ENCODE measurements at regions not wholly inside any gene's neighbourhood (a gene's known extent, or its start where the extent isn't known, plus 50 kb on each side); places are given as distances from the start of the nearest gene placed in this dataset.
"Not testable (repeated sequence)": the region's sequence is repeated elsewhere in the genome, so short reads cannot be mapped to it uniquely, and the experiment has no call there.

- H3K36me3 Mint-ChIP-seq (ENCODE audit: insufficient read depth, unreplicated experiment) = no peaks in the 10 kb centered on the region
- H3K27ac Mint-ChIP-seq (ENCODE audit: unreplicated experiment) = no peak overlapping the region
- intact Hi-C loops (cut with micrococcal nuclease; ENCODE audit: unreplicated experiment) = no loop called here
- no peaks in the 10 kb centered on the region for H3K27me3 Mint-ChIP-seq (ENCODE audit: unreplicated experiment)
- H3K4me1 Mint-ChIP-seq (ENCODE audit: low read depth, unreplicated experiment) = peaks cover 7% of the 10 kb centered on the region
- no peak overlapping the region for H3K4me3 Mint-ChIP-seq (ENCODE audit: low read depth, unreplicated experiment)
- TF ChIP-seq, protein P1, sequence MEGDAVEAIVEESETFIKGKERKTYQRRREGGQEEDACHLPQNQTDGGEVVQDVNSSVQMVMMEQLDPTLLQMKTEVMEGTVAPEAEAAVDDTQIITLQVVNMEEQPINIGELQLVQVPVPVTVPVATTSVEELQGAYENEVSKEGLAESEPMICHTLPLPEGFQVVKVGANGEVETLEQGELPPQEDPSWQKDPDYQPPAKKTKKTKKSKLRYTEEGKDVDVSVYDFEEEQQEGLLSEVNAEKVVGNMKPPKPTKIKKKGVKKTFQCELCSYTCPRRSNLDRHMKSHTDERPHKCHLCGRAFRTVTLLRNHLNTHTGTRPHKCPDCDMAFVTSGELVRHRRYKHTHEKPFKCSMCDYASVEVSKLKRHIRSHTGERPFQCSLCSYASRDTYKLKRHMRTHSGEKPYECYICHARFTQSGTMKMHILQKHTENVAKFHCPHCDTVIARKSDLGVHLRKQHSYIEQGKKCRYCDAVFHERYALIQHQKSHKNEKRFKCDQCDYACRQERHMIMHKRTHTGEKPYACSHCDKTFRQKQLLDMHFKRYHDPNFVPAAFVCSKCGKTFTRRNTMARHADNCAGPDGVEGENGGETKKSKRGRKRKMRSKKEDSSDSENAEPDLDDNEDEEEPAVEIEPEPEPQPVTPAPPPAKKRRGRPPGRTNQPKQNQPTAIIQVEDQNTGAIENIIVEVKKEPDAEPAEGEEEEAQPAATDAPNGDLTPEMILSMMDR (IDR thresholded peaks at IDR 0.05; ENCODE audit: unreplicated experiment) = no peak
- no peak for DNase-seq
- CTCF ChIA-PET = interaction anchor here (0.7 kb wide), 1 partner anchor 28 kb away, joined by 4 read pairs; no protein-coding TSS in a partner anchor
- no TSS peak for BruUV-seq (replicated peaks)
- no peaks in the 10 kb centered on the region for H3K9me3 Mint-ChIP-seq (ENCODE audit: low read depth, unreplicated experiment)
Measured at GRCh38 chr3:174362556-174362955, 496.6 kb upstream of the NAALADL2 start.

DNA sequence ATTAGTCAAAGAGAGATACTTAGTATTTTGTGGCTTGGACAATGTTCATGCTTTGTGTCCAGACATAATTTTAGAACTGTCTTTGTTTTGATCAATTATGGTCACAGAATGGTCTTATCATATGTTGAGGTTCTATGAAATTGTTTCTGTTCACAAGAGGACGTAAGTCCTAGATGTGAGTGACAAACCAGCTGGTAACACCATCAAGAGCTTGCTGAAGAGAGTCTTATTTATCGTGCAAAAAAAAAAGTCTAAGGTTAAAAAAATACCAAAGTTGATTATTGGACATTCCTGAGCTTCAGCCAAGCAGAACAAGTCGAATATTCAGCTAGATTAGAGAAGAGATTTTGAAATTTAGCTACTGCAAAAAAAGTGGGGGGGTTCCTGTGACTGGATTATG is 495.9 kb upstream of the NAALADL2 start:
- Mint-ChIP-seq H3K4me1 (ENCODE audit: low read depth, unreplicated experiment) (peaks cover 7% of the 10 kb centered on the region), H3K9me3 (ENCODE audit: low read depth, unreplicated experiment) (no peaks in the 10 kb centered on the region), H3K27me3 (ENCODE audit: unreplicated experiment) (no peaks in the 10 kb centered on the region), H3K27ac (ENCODE audit: unreplicated experiment) (no peak overlapping the region), H3K4me3 (ENCODE audit: low read depth, unreplicated experiment) (no peak overlapping the region), H3K36me3 (ENCODE audit: insufficient read depth, unreplicated experiment) (no peaks in the 10 kb centered on the region)
- BruUV-seq (replicated peaks) = no TSS peak
- CTCF ChIA-PET = interaction anchor here (0.7 to 0.8 kb wide), 2 partner anchors 89 to 494 kb away, joined by 3 to 4 read pairs; no protein-coding TSS in a partner anchor
- DNase-seq = no peak
- TF ChIP-seq, protein P1 (IDR thresholded peaks at IDR 0.05; ENCODE audit: unreplicated experiment) = no peak
- intact Hi-C loops (cut with micrococcal nuclease; ENCODE audit: unreplicated experiment) = no loop called here

GRCh38 chr3:174365796-174366195 is 493.3 kb upstream of the NAALADL2 start:
- Mint-ChIP-seq H3K9me3 (ENCODE audit: low read depth, unreplicated experiment) (no peaks in the 10 kb centered on the region), H3K4me1 (ENCODE audit: low read depth, unreplicated experiment) (peaks cover 7% of the 10 kb centered on the region), H3K27me3 (ENCODE audit: unreplicated experiment) (no peaks in the 10 kb centered on the region), H3K4me3 (ENCODE audit: low read depth, unreplicated experiment) (no peak overlapping the region), H3K27ac (ENCODE audit: unreplicated experiment) (no peak overlapping the region), H3K36me3 (ENCODE audit: insufficient read depth, unreplicated experiment) (no peaks in the 10 kb centered on the region)
- no peak for DNase-seq
- intact Hi-C loops (cut with micrococcal nuclease; ENCODE audit: unreplicated experiment) = no loop called here
- TF ChIP-seq, protein P1 (IDR thresholded peaks at IDR 0.05; ENCODE audit: unreplicated experiment) = no peak
- CTCF ChIA-PET = no interaction called here
- no TSS peak for BruUV-seq (replicated peaks)

GRCh38 chr3:174366904-174367303 is 492.2 kb upstream of the NAALADL2 start:
- CTCF ChIA-PET; H3K27me3 Mint-ChIP-seq (ENCODE audit: unreplicated experiment); H3K4me3 Mint-ChIP-seq (ENCODE audit: low read depth, unreplicated experiment); intact Hi-C loops (cut with micrococcal nuclease; ENCODE audit: unreplicated experiment); BruUV-seq (replicated peaks); H3K4me1 Mint-ChIP-seq (ENCODE audit: low read depth, unreplicated experiment); H3K9me3 Mint-ChIP-seq (ENCODE audit: low read depth, unreplicated experiment); DNase-seq; H3K36me3 Mint-ChIP-seq (ENCODE audit: insufficient read depth, unreplicated experiment); H3K27ac Mint-ChIP-seq (ENCODE audit: unreplicated experiment): not testable (repeated sequence)

DNA sequence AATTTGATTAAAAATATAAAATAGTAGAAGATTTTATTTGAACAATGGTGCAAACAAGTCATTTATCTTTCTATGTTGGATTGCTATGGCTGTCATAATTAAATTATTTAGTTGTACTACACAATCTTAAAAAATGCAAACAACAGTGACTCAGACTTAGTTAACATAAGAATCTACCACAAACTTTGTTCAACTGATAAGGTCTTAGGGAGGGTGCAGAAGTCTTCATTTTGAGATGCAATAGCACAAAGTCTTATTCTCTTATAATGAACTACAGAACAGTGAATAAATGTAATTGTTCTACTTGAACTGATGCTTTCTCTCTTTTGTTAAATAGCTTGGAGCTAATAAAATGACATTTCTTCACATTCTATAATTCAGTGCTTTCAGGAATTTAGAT is 482.8 kb upstream of the NAALADL2 start:
- no TSS peak for BruUV-seq (replicated peaks)
- intact Hi-C loops (cut with micrococcal nuclease; ENCODE audit: unreplicated experiment) = no loop called here
- Mint-ChIP-seq H3K36me3 (ENCODE audit: insufficient read depth, unreplicated experiment) (no peaks in the 10 kb centered on the region), H3K9me3 (ENCODE audit: low read depth, unreplicated experiment) (no peaks in the 10 kb centered on the region), H3K4me1 (ENCODE audit: low read depth, unreplicated experiment) (no peaks in the 10 kb centered on the region), H3K27me3 (ENCODE audit: unreplicated experiment) (no peaks in the 10 kb centered on the region), H3K27ac (ENCODE audit: unreplicated experiment) (no peak overlapping the region), H3K4me3 (ENCODE audit: low read depth, unreplicated experiment) (no peak overlapping the region)
- CTCF ChIA-PET = no interaction called here
- TF ChIP-seq, protein P1 (IDR thresholded peaks at IDR 0.05; ENCODE audit: unreplicated experiment) = no peak
- DNase-seq = no peak

All from Calu3 (cell line).